Neural cell (in vitro differentiated cells): ENCODE measurements at regions not wholly inside any gene's neighbourhood (a gene's known extent, or its start where the extent isn't known, plus 50 kb on each side); places are given as distances from the start of the nearest gene placed in this dataset.
"Not testable (repeated sequence)": the region's sequence is repeated elsewhere in the genome, so short reads cannot be mapped to it uniquely, and the experiment has no call there.

Source experiments
- H2AFZ ChIP-seq: fragments of 200-600, 300-800 bp; sonication (generic), shearing (Covaris generic); 2 replicates; pipeline ENCODE4 v1.6.0; 2014; ENCODE audit warnings: low read depth, mild to moderate bottlenecking, antibody characterized with exemption, low read length, moderate library complexity
- H3F3A ChIP-seq: fragments of 200-600 bp; shearing (Covaris generic); 2 replicates; pipeline ENCODE4 v1.6.1; 2016; ENCODE audit warnings: mild to moderate bottlenecking, moderate library complexity, mixed read lengths, antibody characterized with exemption, low read length; ENCODE audit not compliant: insufficient read depth, poor library complexity, severe bottlenecking
- H3K27ac ChIP-seq: fragments of 200-600, 300-800 bp; sonication (generic), shearing (Covaris generic); 2 replicates; pipeline ENCODE4 v1.5.1; 2014; ENCODE audit warnings: mild to moderate bottlenecking, low read length, moderate library complexity
- H3K27me3 ChIP-seq: fragments of 300-800, 200-600 bp; sonication (generic), shearing (Covaris generic); 2 replicates; pipeline ENCODE4 v1.6.0; 2014; ENCODE audit warnings: mild to moderate bottlenecking, low read depth, low read length, moderate library complexity; ENCODE audit not compliant: insufficient read depth
- H3K36me3 ChIP-seq: fragments of 300-800, 200-600 bp; sonication (generic), shearing (Covaris generic); 2 replicates; pipeline ENCODE4 v1.5.1; 2014; ENCODE audit warnings: mild to moderate bottlenecking, antibody characterized with exemption, low read length, moderate library complexity; ENCODE audit not compliant: insufficient read depth
- H3K4me2 ChIP-seq: fragments of 300-800, 200-600 bp; sonication (generic), shearing (Covaris generic); 2 replicates; pipeline ENCODE4 v1.6.0; 2014; ENCODE audit warnings: mild to moderate bottlenecking, low read length
- H3K4me3 ChIP-seq: fragments of 300-800, 200-600 bp; sonication (generic), shearing (Covaris generic); 2 replicates; pipeline ENCODE4 v1.5.1; 2014; ENCODE audit warnings: mild to moderate bottlenecking, low read length, moderate library complexity
- H3K79me2 ChIP-seq: fragments of 200-600 bp; shearing (Covaris generic); replicated peaks from 2 replicates; pipeline ENCODE4 v1.6.0; 2014; ENCODE audit warnings: mild to moderate bottlenecking, low read length, moderate library complexity; ENCODE audit not compliant: insufficient read depth
- H3K9ac ChIP-seq: fragments of 300-800, 200-600 bp; sonication (generic), shearing (Covaris generic); 2 replicates; pipeline ENCODE4 v1.6.1; 2016; ENCODE audit warnings: mild to moderate bottlenecking, low read length, mixed read lengths
- H3K9me2 ChIP-seq: fragments of 200-600 bp; shearing (Covaris generic); 2 replicates; pipeline ENCODE4 v1.6.1; 2016; ENCODE audit warnings: mild to moderate bottlenecking, low read length, mixed read lengths; ENCODE audit not compliant: insufficient read depth
- H3K9me3 ChIP-seq: fragments of 200-600, 300-800 bp; sonication (generic), shearing (Covaris generic); 2 replicates; pipeline ENCODE4 v1.6.1; 2016; ENCODE audit warnings: mild to moderate bottlenecking, mixed run types, low read length, moderate library complexity, mixed read lengths
- H4K20me1 ChIP-seq: fragments of 200-600 bp; shearing (Covaris generic); 2 replicates; pipeline ENCODE4 v1.6.1; 2016; ENCODE audit warnings: mild to moderate bottlenecking, mixed run types; ENCODE audit not compliant: insufficient read depth
- CTCF ChIP-seq: fragments of 450-650 bp; IDR thresholded peaks from 2 replicates; pipeline ENCODE4 v1.5.1; 2014; ENCODE audit warnings: antibody characterized with exemption, mild to moderate bottlenecking, moderate library complexity; ENCODE audit not compliant: poor library complexity, severe bottlenecking
- EP300 ChIP-seq: fragments of 450-650 bp; conservative IDR thresholded peaks from 2 replicates; pipeline ENCODE4 v1.6.1; 2014; ENCODE audit warnings: antibody characterized with exemption, mild to moderate bottlenecking, moderate library complexity; ENCODE audit not compliant: poor library complexity, severe bottlenecking
- EZH2 ChIP-seq: fragments of 200-600, 300-800 bp; shearing (Covaris generic), sonication (generic); IDR thresholded peaks from 2 replicates; pipeline ENCODE4 v1.6.1; 2014; ENCODE audit warnings: antibody characterized with exemption, low read length, borderline replicate concordance, mild to moderate bottlenecking; ENCODE audit not compliant: insufficient read depth, poor library complexity, severe bottlenecking
- MXI1 ChIP-seq: fragments of 450-650 bp; conservative IDR thresholded peaks from 2 replicates; pipeline ENCODE4 v1.6.1; 2014; ENCODE audit warnings: antibody characterized with exemption, mild to moderate bottlenecking; ENCODE audit not compliant: poor library complexity, severe bottlenecking
- POLR2AphosphoS5 ChIP-seq: IDR thresholded peaks from 2 replicates; pipeline ENCODE4 v1.6.1; 2012
- RAD21 ChIP-seq: fragments of 450-650 bp; conservative IDR thresholded peaks from 2 replicates; pipeline ENCODE4 v1.6.1; 2014; ENCODE audit warnings: antibody characterized with exemption, mild to moderate bottlenecking, moderate library complexity
- REST ChIP-seq: IDR thresholded peaks from 2 replicates; pipeline ENCODE4 v1.6.1; 2012; ENCODE audit warnings: borderline replicate concordance
- SMC3 ChIP-seq: fragments of 450-650 bp; conservative IDR thresholded peaks from 2 replicates; pipeline ENCODE4 v1.6.1; 2014; ENCODE audit warnings: antibody characterized with exemption, mild to moderate bottlenecking, moderate library complexity; ENCODE audit not compliant: poor library complexity
- TAF1 ChIP-seq: IDR thresholded peaks from 2 replicates; pipeline ENCODE4 v1.6.1; 2012; ENCODE audit warnings: low read depth

- no peak for TF ChIP-seq TAF1
Measured at GRCh38 chr3:153553605-153553945, 391.5 kb downstream of the RAP2B start.

GRCh38 chr3:153555919-153556318 is 393.9 kb downstream of the RAP2B start:
- no peaks in the 10 kb centered on the region for H3K9me2 ChIP-seq
- no peak overlapping the region for H3K9ac ChIP-seq
- H3K4me2 ChIP-seq, result no peak overlapping the region

More at GRCh38 chr3:153553605-153553945, 391.5 kb downstream of the RAP2B start:
- H3K36me3 ChIP-seq, result no peaks in the 10 kb centered on the region
- H3K9ac ChIP-seq, result no peak overlapping the region
- no peak overlapping the region for H3K27ac ChIP-seq
- no peak overlapping the region for H3K4me2 ChIP-seq
- H4K20me1 ChIP-seq, result no peaks in the 10 kb centered on the region
- no peak overlapping the region for H3K4me3 ChIP-seq
- H3K9me2 ChIP-seq, result no peaks in the 10 kb centered on the region
- H3K27me3 ChIP-seq, result no peaks in the 10 kb centered on the region
- no peaks in the 10 kb centered on the region for H3F3A ChIP-seq
- H2AFZ ChIP-seq, result no peak overlapping the region
- H3K79me2 ChIP-seq, result no peaks in the 10 kb centered on the region
- H3K9me3 ChIP-seq, result no peaks in the 10 kb centered on the region

GRCh38 chr3:153559366-153559765 is 397.3 kb downstream of the RAP2B start:
- not testable (repeated sequence) for H3K27ac ChIP-seq, H3F3A ChIP-seq, H2AFZ ChIP-seq, H4K20me1 ChIP-seq, H3K79me2 ChIP-seq, H3K4me3 ChIP-seq, H3K36me3 ChIP-seq, H3K4me2 ChIP-seq, H3K27me3 ChIP-seq, H3K9me3 ChIP-seq, H3K9ac ChIP-seq, H3K9me2 ChIP-seq

More at GRCh38 chr3:153555919-153556318, 393.9 kb downstream of the RAP2B start:
- Histone ChIP-seq H2AFZ (no peak overlapping the region), H3K27ac (no peak overlapping the region), H3K36me3 (no peaks in the 10 kb centered on the region), H3K27me3 (no peaks in the 10 kb centered on the region), H4K20me1 (no peaks in the 10 kb centered on the region), H3F3A (no peaks in the 10 kb centered on the region), H3K9me3 (no peaks in the 10 kb centered on the region), H3K4me3 (no peak overlapping the region), H3K79me2 (no peaks in the 10 kb centered on the region)
- TF ChIP-seq EP300, result no peak
- TF ChIP-seq POLR2AphosphoS5, result no peak
- no peak for TF ChIP-seq CTCF
- TF ChIP-seq RAD21, result no peak
- no peak for TF ChIP-seq EZH2
- TF ChIP-seq SMC3, result no peak
- no peak for TF ChIP-seq REST
- TF ChIP-seq TAF1, result no peak
- TF ChIP-seq MXI1, result no peak
